H1 (cell line): ENCODE measurements at regions not wholly inside any gene's neighbourhood (a gene's known extent, or its start where the extent isn't known, plus 50 kb on each side); places are given as distances from the start of the nearest gene placed in this dataset.

ENCODE experiments used
- CTCF ChIA-PET: fragments of 300-600 bp; sonication (Branson Sonifier 250); formaldehyde crosslinking; loops from one replicate; lab custom pipeline; 2021; ENCODE audit not compliant: partially characterized antibody; lab: Charles Lee
- POLR2A ChIA-PET: fragments of 300-600 bp; sonication (Branson Sonifier 250); formaldehyde crosslinking; loops from one replicate; lab custom pipeline; 2021; ENCODE audit warnings: inconsistent platforms; ENCODE audit not compliant: partially characterized antibody; lab: Charles Lee
- DNase-seq, 2 experiments: peaks; one replicate each; pipeline versions ENCODE4 v3.0.0 to v3.0.0-alpha.2; 2010 to 2022; ENCODE audit warnings: low spot score in 2 of 2, low read depth in 1 of 2, mixed read lengths in 1 of 2
- FAIRE-seq: peaks from 2 replicates; lab custom pipeline; 2011; peaks lifted over from hg19 to GRCh38; lab: Jason Lieb, UNC
- H2AFZ ChIP-seq: 2 replicates; pipeline ENCODE4 v1.8.1; 2012; ENCODE audit warnings: low read length, inconsistent platforms
- H2AK5ac ChIP-seq: 2 replicates; pipeline ENCODE4 v1.6.1; 2013; ENCODE audit warnings: low read depth, low read length
- H2BK120ac ChIP-seq: replicated peaks from 2 replicates; pipeline ENCODE3; 2013; ENCODE audit warnings: low read depth, low read length, inconsistent platforms
- H2BK12ac ChIP-seq: 2 replicates; pipeline ENCODE4 v1.6.1; 2013; ENCODE audit warnings: low read depth, low read length
- H2BK15ac ChIP-seq: 2 replicates; pipeline ENCODE4 v1.6.1; 2013; ENCODE audit warnings: low read length
- H2BK20ac ChIP-seq: 2 replicates; pipeline ENCODE4 v1.6.1; 2013; ENCODE audit warnings: low read length
- H2BK5ac ChIP-seq: 2 replicates; pipeline ENCODE4 v1.6.1; 2013; ENCODE audit warnings: low read depth, low read length
- H3K14ac ChIP-seq: 2 replicates; pipeline ENCODE4 v1.6.1; 2013; ENCODE audit warnings: inconsistent platforms; ENCODE audit not compliant: insufficient read length
- H3K18ac ChIP-seq: 2 replicates; pipeline ENCODE4 v1.6.1; 2013; ENCODE audit warnings: low read length; ENCODE audit errors: extremely low read depth
- H3K23ac ChIP-seq: 2 replicates; pipeline ENCODE4 v1.6.1; 2013; ENCODE audit warnings: inconsistent platforms; ENCODE audit not compliant: insufficient read length
- H3K23me2 ChIP-seq: 2 replicates; pipeline ENCODE4 v1.6.1; 2013; ENCODE audit warnings: low read depth, low read length
- H3K27ac ChIP-seq: 2 replicates; pipeline ENCODE4 v1.6.1; 2011; ENCODE audit warnings: low read depth, low read length, inconsistent platforms
- H3K27me3 ChIP-seq, 4 experiments: replicated peaks in 1 of 4; 1 replicate in 1 of 4; 2 replicates in 3 of 4; pipeline versions ENCODE4 v1.6.1 to v1.8.1; 2011 to 2013; ENCODE audit warnings: low read length in 3 of 4, mild to moderate bottlenecking in 3 of 4, inconsistent platforms in 2 of 4, mixed read lengths in 2 of 4, moderate library complexity in 1 of 4; ENCODE audit not compliant: control insufficient read depth in 3 of 4, insufficient read depth in 3 of 4; ENCODE audit errors: extremely low read depth in 1 of 4
- H3K36me3 ChIP-seq, 4 experiments: 2 replicates each; pipeline versions ENCODE4 v1.6.1 to v1.8.1; 2011 to 2013; ENCODE audit warnings: mild to moderate bottlenecking in 4 of 4, low read length in 3 of 4, moderate library complexity in 2 of 4, control low read depth in 1 of 4, inconsistent platforms in 1 of 4; ENCODE audit not compliant: insufficient read depth in 4 of 4, control insufficient read depth in 2 of 4
- H3K4ac ChIP-seq: replicated peaks from 2 replicates; pipeline ENCODE3; 2013; ENCODE audit warnings: low read length, low read depth, mixed read lengths, inconsistent platforms; ENCODE audit not compliant: insufficient read length
- H3K4me1 ChIP-seq, 4 experiments: replicated peaks in 1 of 4; 1 replicate in 1 of 4; 2 replicates in 3 of 4; pipeline versions ENCODE4 v1.6.1 to v1.8.1; 2011 to 2013; ENCODE audit warnings: low read length in 3 of 4, inconsistent platforms in 2 of 4, mixed read lengths in 1 of 4; ENCODE audit not compliant: insufficient read depth in 4 of 4, control insufficient read depth in 3 of 4
- H3K4me2 ChIP-seq, 2 experiments: 2 replicates each; pipeline versions ENCODE4 v1.6.1 to v1.8.1; 2011 to 2013; ENCODE audit warnings: low read depth in 2 of 2, low read length in 2 of 2, control low read depth in 1 of 2, inconsistent platforms in 1 of 2, mild to moderate bottlenecking in 1 of 2; ENCODE audit not compliant: insufficient read depth in 1 of 2
- H3K4me3 ChIP-seq, 4 experiments: fragments of 200-600, 300-600 bp in 1 of 4; sonication (generic), shearing (Covaris generic), sonication (Bioruptor Twin) in 1 of 4; 2 replicates each; pipeline versions ENCODE4 v1.5.1 to v1.8.1; 2011 to 2016; ENCODE audit warnings: low read length in 4 of 4, low read depth in 3 of 4, control low read depth in 2 of 4, inconsistent platforms in 2 of 4, mild to moderate bottlenecking in 2 of 4, mixed read lengths in 1 of 4, moderate library complexity in 1 of 4; ENCODE audit not compliant: insufficient read depth in 2 of 4; ENCODE audit errors: extremely low read depth in 1 of 4
- H3K56ac ChIP-seq: replicated peaks from 2 replicates; pipeline ENCODE3; 2013; ENCODE audit warnings: low read depth, mild to moderate bottlenecking, mixed read lengths, low read length, inconsistent platforms; ENCODE audit not compliant: insufficient read length
- H3K79me1 ChIP-seq: 2 replicates; pipeline ENCODE4 v1.6.1; 2013; ENCODE audit warnings: low read depth, low read length, control low read depth
- H3K79me2 ChIP-seq, 2 experiments: 2 replicates each; pipeline versions ENCODE4 v1.6.1 to v1.8.1; 2012 to 2013; ENCODE audit warnings: low read length in 2 of 2, mild to moderate bottlenecking in 2 of 2, inconsistent platforms in 1 of 2; ENCODE audit not compliant: insufficient read depth in 2 of 2, control insufficient read depth in 1 of 2
- H3K9ac ChIP-seq, 4 experiments: replicated peaks in 1 of 4; 1 replicate in 1 of 4; 2 replicates in 3 of 4; pipeline versions ENCODE4 v1.6.1 to v1.8.1; 2011 to 2013; ENCODE audit warnings: low read depth in 3 of 4, low read length in 3 of 4, control low read depth in 2 of 4, mild to moderate bottlenecking in 2 of 4, moderate library complexity in 2 of 4, inconsistent platforms in 1 of 4; ENCODE audit errors: extremely low read depth in 1 of 4
- H3K9me3 ChIP-seq, 2 experiments: 2 replicates each; pipeline versions ENCODE4 v1.6.1 to v1.8.1; 2012 to 2013; ENCODE audit warnings: mild to moderate bottlenecking in 2 of 2, moderate library complexity in 2 of 2, control low read depth in 1 of 2, inconsistent platforms in 1 of 2, low read depth in 1 of 2, low read length in 1 of 2, mixed read lengths in 1 of 2; ENCODE audit not compliant: insufficient read depth in 2 of 2
- H4K20me1 ChIP-seq, 2 experiments: replicated peaks in 1 of 2; 2 replicates each; pipeline versions ENCODE3 to v1.8.1; 2011 to 2013; ENCODE audit warnings: inconsistent platforms in 2 of 2, low read length in 2 of 2, mild to moderate bottlenecking in 1 of 2; ENCODE audit not compliant: insufficient read depth in 2 of 2, control insufficient read depth in 1 of 2
- H4K5ac ChIP-seq: 2 replicates; pipeline ENCODE4 v1.6.1; 2013; ENCODE audit warnings: low read length, low read depth, mixed read lengths, inconsistent platforms; ENCODE audit not compliant: insufficient read length
- H4K8ac ChIP-seq: 2 replicates; pipeline ENCODE4 v1.8.0; 2013; ENCODE audit warnings: mild to moderate bottlenecking, moderate library complexity, low read length, inconsistent platforms; ENCODE audit not compliant: insufficient read depth; ENCODE audit errors: extremely low read depth
- H4K91ac ChIP-seq: replicated peaks from 2 replicates; pipeline ENCODE3; 2013; ENCODE audit warnings: low read length, mixed read lengths, inconsistent platforms; ENCODE audit not compliant: insufficient read length
- CHD1 ChIP-seq: IDR thresholded peaks from 2 replicates; pipeline ENCODE4 v1.6.1; 2012; ENCODE audit warnings: low read depth, low read length, improper control_type of control experiment
- EP300 ChIP-seq, 2 experiments: IDR thresholded peaks; 1 replicate in 1 of 2; 2 replicates in 1 of 2; pipeline ENCODE4 v1.6.1; 2011 to 2012; ENCODE audit warnings: low read depth in 2 of 2, low read length in 2 of 2, mild to moderate bottlenecking in 2 of 2, borderline replicate concordance in 1 of 2, inconsistent platforms in 1 of 2, moderate library complexity in 1 of 2
- RFX5 ChIP-seq: IDR thresholded peaks from 2 replicates; pipeline ENCODE4 v1.6.1; 2011; ENCODE audit warnings: low read depth, low read length, improper control_type of control experiment, borderline replicate concordance
- SAP30 ChIP-seq: fragments of 300-600 bp; sonication (generic); IDR thresholded peaks from 2 replicates; pipeline ENCODE4 v1.7.1; 2012; ENCODE audit warnings: low read length, moderate library complexity, mild to moderate bottlenecking, inconsistent platforms; ENCODE audit not compliant: insufficient read depth, insufficient replicate concordance
- SP2 ChIP-seq: IDR thresholded peaks from 2 replicates; pipeline ENCODE4 v1.6.1; 2012; ENCODE audit warnings: mild to moderate bottlenecking, low read length, inconsistent platforms
- SRF ChIP-seq: IDR thresholded peaks from 2 replicates; pipeline ENCODE4 v1.6.1; 2011; ENCODE audit warnings: mild to moderate bottlenecking, low read depth, low read length, moderate library complexity
- ZNF274 ChIP-seq: IDR thresholded peaks from 2 replicates; pipeline ENCODE4 v1.7.0; 2012; ENCODE audit warnings: low read length, borderline replicate concordance; ENCODE audit errors: extremely low read depth
- whole genome bisulfite sequencing, 2 experiments: shearing (Covaris generic) in 1 of 2; methylation state at CpG; one replicate each; pipeline versions ENCODE4 v1.1.6 to v1.1.7; 2013 to 2015; ENCODE audit warnings: low lambda C conversion rate in 2 of 2, mixed read lengths in 2 of 2, inconsistent platforms in 1 of 2, low coverage in 1 of 2, missing lambda C conversion rate in 1 of 2; ENCODE audit not compliant: insufficient replicate concordance in 2 of 2, insufficient coverage in 1 of 2, insufficient read length in 1 of 2; ENCODE audit errors: extremely low coverage in 1 of 2, missing lambda C conversion rate in 1 of 2; 5-methylcytosine and 5-hydroxymethylcytosine counted together

- DNase-seq (no peak), FAIRE-seq (no peak)
- H3K23ac ChIP-seq: no peak overlapping the region
- H3K79me1 ChIP-seq: no peaks in the 10 kb centered on the region
- H3K4ac ChIP-seq: no peak overlapping the region
- H4K8ac ChIP-seq: no peak overlapping the region
- no peak overlapping the region for H3K18ac ChIP-seq
- 94% methylated on average over 2 of the region's 2 CpGs; no CpG with 5 or more reads in 1 of the 2 experiments for WGBS, 2 experiments
- H3K4me3 ChIP-seq: no peak overlapping the region
- no peak overlapping the region for H2BK15ac ChIP-seq
- no peaks in the 10 kb centered on the region for H3K79me2 ChIP-seq
- no peaks in the 10 kb centered on the region for H3K4me1 ChIP-seq
- H4K5ac ChIP-seq: no peak overlapping the region
- H3K27me3 ChIP-seq: no peaks in the 10 kb centered on the region
- no peaks in the 10 kb centered on the region for H3K23me2 ChIP-seq
- TF ChIP-seq SP2 (no peak), ZNF274 (no peak), RFX5 (no peak), EP300 (IDR thresholded peaks at IDR 0.05; ENCODE audit: borderline replicate concordance in 1 of 2, low read depth in 2 of 2, low read length in 2 of 2) (no peak), SRF (no peak), SAP30 (no peak), CHD1 (no peak)
- TF ChIP-seq, all 59 proteins: peak for 0
- Histone ChIP-seq H3K9me3 (no peaks in the 10 kb centered on the region), H2BK120ac (no peak overlapping the region), H4K91ac (no peak overlapping the region), H3K36me3 (no peaks in the 10 kb centered on the region), H3K9ac (no peak overlapping the region), H2BK5ac (no peak overlapping the region), H3K56ac (no peak overlapping the region), H3K27ac (no peak overlapping the region), H3K14ac (no peak overlapping the region), H2BK12ac (no peak overlapping the region), H4K20me1 (no peaks in the 10 kb centered on the region), H3K4me2 (no peak overlapping the region), H2AFZ (no peak overlapping the region), H2BK20ac (no peak overlapping the region), H2AK5ac (no peak overlapping the region)
- ChIA-PET CTCF (interaction anchor here (0.6 to 2.0 kb wide), 6 partner anchors 9 to 906 kb away, joined by 3 to 9 read pairs (median 4); no protein-coding TSS in a partner anchor), POLR2A (no interaction called here)
These were observed 376.8 kb downstream of the EDEM1 start for GRCh38 chr3:5564278-5564666.
